Liver (tissue), 8 donors: ENCODE measurements at regions not wholly inside any gene's neighbourhood (a gene's known extent, or its start where the extent isn't known, plus 50 kb on each side); places are given as distances from the start of the nearest gene placed in this dataset.

ENCODE experiments used
- DNase-seq: peaks from one replicate; pipeline ENCODE4 v3.0.0-alpha.2; 2017; ENCODE audit warnings: low spot score
- H3K27ac ChIP-seq, 2 donors: one replicate each; pipeline ENCODE4 v1.7.0; 2013; ENCODE audit warnings: inconsistent platforms in 2 of 2, low read length in 2 of 2, control low read depth in 1 of 2, low read depth in 1 of 2, mild to moderate bottlenecking in 1 of 2
- H3K27me3 ChIP-seq, 4 donors: one replicate each; pipeline versions ENCODE4 v1.6.1 to v1.7.0; 2013; ENCODE audit warnings: low read length in 3 of 4, inconsistent platforms in 1 of 4, mild to moderate bottlenecking in 1 of 4, moderate library complexity in 1 of 4; ENCODE audit not compliant: control insufficient read depth in 4 of 4, insufficient read depth in 4 of 4
- H3K36me3 ChIP-seq, 4 donors: one replicate each; pipeline versions ENCODE4 v1.6.1 to v1.7.0; 2013; ENCODE audit warnings: low read length in 3 of 4, mild to moderate bottlenecking in 3 of 4, low read depth in 1 of 4, moderate library complexity in 1 of 4; ENCODE audit not compliant: control insufficient read depth in 4 of 4, insufficient read depth in 3 of 4
- H3K4me1 ChIP-seq, 4 donors: one replicate each; pipeline versions ENCODE4 v1.6.1 to v1.7.0; 2013; ENCODE audit warnings: low read length in 3 of 4, mild to moderate bottlenecking in 3 of 4, moderate library complexity in 1 of 4; ENCODE audit not compliant: control insufficient read depth in 4 of 4, insufficient read depth in 4 of 4
- H3K4me3 ChIP-seq, 3 donors: one replicate each; pipeline versions ENCODE4 v1.6.1 to v1.7.0; 2013; ENCODE audit warnings: low read length in 3 of 3, control low read depth in 1 of 3, low read depth in 1 of 3, mild to moderate bottlenecking in 1 of 3
- H3K9ac ChIP-seq, 2 donors: one replicate each; pipeline ENCODE4 v1.7.0; 2013; ENCODE audit warnings: low read length in 2 of 2, mild to moderate bottlenecking in 2 of 2, moderate library complexity in 2 of 2, control low read depth in 1 of 2, low read depth in 1 of 2
- H3K9me3 ChIP-seq, 4 donors: one replicate each; pipeline versions ENCODE4 v1.6.1 to v1.7.0; 2013; ENCODE audit warnings: low read length in 3 of 4; ENCODE audit not compliant: control insufficient read depth in 4 of 4
- EGR1 ChIP-seq, 2 donors: IDR thresholded peaks; 2 replicates each; pipeline ENCODE4 v1.6.1; 2016 to 2018; ENCODE audit warnings: antibody characterized with exemption in 2 of 2, low read depth in 2 of 2
- FOXA1 ChIP-seq: IDR thresholded peaks from 2 replicates; pipeline ENCODE4 v1.6.1; 2016; ENCODE audit warnings: antibody characterized with exemption
- FOXA2 ChIP-seq: IDR thresholded peaks from 2 replicates; pipeline ENCODE4 v1.6.1; 2016; ENCODE audit warnings: antibody characterized with exemption
- GABPA ChIP-seq, 2 donors: IDR thresholded peaks in 1 of 2; conservative IDR thresholded peaks in 1 of 2; 2 replicates each; pipeline ENCODE4 v1.6.1; 2016; ENCODE audit warnings: antibody characterized with exemption in 2 of 2, mild to moderate bottlenecking in 1 of 2, moderate library complexity in 1 of 2
- HNF4A ChIP-seq, 2 donors: conservative IDR thresholded peaks; 2 replicates each; pipeline ENCODE4 v1.6.1; 2016; ENCODE audit warnings: antibody characterized with exemption in 2 of 2, mild to moderate bottlenecking in 2 of 2
- HNF4G ChIP-seq: IDR thresholded peaks from 2 replicates; pipeline ENCODE4 v1.6.1; 2016; ENCODE audit warnings: antibody characterized with exemption
- JUND ChIP-seq, 2 donors: IDR thresholded peaks; 2 replicates each; pipeline ENCODE4 v1.6.1; 2016; ENCODE audit warnings: antibody characterized with exemption in 2 of 2
- NR2F2 ChIP-seq: IDR thresholded peaks from 2 replicates; pipeline ENCODE4 v1.6.1; 2016; ENCODE audit warnings: antibody characterized with exemption
- RAD21 ChIP-seq, 2 donors: IDR thresholded peaks; 2 replicates each; pipeline ENCODE4 v1.6.1; 2016; ENCODE audit warnings: antibody characterized with exemption in 2 of 2, mild to moderate bottlenecking in 2 of 2
- RXRA ChIP-seq, 2 donors: IDR thresholded peaks; 2 replicates each; pipeline ENCODE4 v1.6.1; 2017 to 2018; ENCODE audit warnings: antibody characterized with exemption in 2 of 2, mild to moderate bottlenecking in 1 of 2
- SP1 ChIP-seq: IDR thresholded peaks from 2 replicates; pipeline ENCODE4 v1.6.1; 2018; ENCODE audit warnings: antibody characterized with exemption, mild to moderate bottlenecking
- TAF1 ChIP-seq: conservative IDR thresholded peaks from 2 replicates; pipeline ENCODE4 v1.6.1; 2016; ENCODE audit warnings: antibody characterized with exemption, mild to moderate bottlenecking
- WGBS: extraction: QIAGEN DNeasy Blood & Tissue Kit; methylation state at CpG from one replicate; pipeline ENCODE4 v1.1.7; 2013; 5-methylcytosine and 5-hydroxymethylcytosine counted together
- TF ChIP-seq, protein P1 (sequence below): IDR thresholded peaks from 2 replicates; pipeline ENCODE4 v1.6.1; 2016; ENCODE audit warnings: antibody characterized with exemption
- TF ChIP-seq, protein P2 (sequence below): IDR thresholded peaks from 2 replicates; pipeline ENCODE4 v1.6.1; 2016; ENCODE audit warnings: antibody characterized with exemption
- TF ChIP-seq, protein P3 (sequence below): IDR thresholded peaks from 2 replicates; pipeline ENCODE4 v1.6.1; 2016; ENCODE audit warnings: antibody characterized with exemption
- TF ChIP-seq, protein P4 (sequence below): IDR thresholded peaks from 2 replicates; pipeline ENCODE4 v1.6.1; 2016; ENCODE audit warnings: antibody characterized with exemption, mild to moderate bottlenecking
- TF ChIP-seq, protein P5 (sequence below): fragments of 150-350 bp; IDR thresholded peaks from 2 replicates; pipeline ENCODE4 v1.5.1; 2017; ENCODE audit warnings: improper control_type of control experiment, low read depth, low read length; ENCODE audit not compliant: missing input control
- donor health status: healthy.
- donor health status: healthy.
- donor health status: healthy.
- donor health status: healthy.
- donor health status: healthy.

DNA sequence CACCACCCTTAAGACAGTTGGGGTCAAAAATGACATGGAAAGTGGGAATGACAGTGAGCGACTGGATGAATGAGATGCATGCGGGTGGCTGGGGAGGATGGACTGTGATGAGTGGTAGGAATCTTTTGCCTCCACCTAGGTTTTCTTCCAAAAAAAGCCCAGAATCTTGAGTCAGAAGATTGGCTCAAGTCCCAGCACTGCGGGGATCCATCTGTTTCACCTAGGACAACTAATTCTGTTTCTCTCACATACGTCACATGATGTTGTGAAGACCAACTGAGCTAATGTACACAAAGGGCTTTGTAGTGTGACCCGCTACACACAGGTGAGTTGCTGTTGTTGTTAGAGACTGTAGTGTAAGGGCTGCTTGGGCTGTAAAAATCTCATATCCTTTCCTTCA lies 58.5 kb upstream of the SLC35B4 start:
- peaks cover 3 to 20% (median 9%) of the 10 kb centered on the region in 4 donors for H3K4me1 ChIP-seq
- no peaks in the 10 kb centered on the region for H3K27me3 ChIP-seq
- H3K9ac ChIP-seq, result no peak overlapping the region
- no peaks in the 10 kb centered on the region for H3K9me3 ChIP-seq
- TF ChIP-seq EGR1 (IDR thresholded peaks at IDR 0.05; ENCODE audit: low read depth in 2 of 2), result no peak
- TF ChIP-seq RXRA (IDR thresholded peaks at IDR 0.05), result no peak
- no peak for TF ChIP-seq HNF4A (conservative IDR thresholded peaks at IDR 0.05)
- no peak for TF ChIP-seq TAF1
- TF ChIP-seq NR2F2, result no peak
- no peak for TF ChIP-seq RAD21 (IDR thresholded peaks at IDR 0.05)
- no peak for TF ChIP-seq FOXA1
- TF ChIP-seq, protein P1, sequence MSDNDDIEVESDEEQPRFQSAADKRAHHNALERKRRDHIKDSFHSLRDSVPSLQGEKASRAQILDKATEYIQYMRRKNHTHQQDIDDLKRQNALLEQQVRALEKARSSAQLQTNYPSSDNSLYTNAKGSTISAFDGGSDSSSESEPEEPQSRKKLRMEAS, result no peak
- no peak for TF ChIP-seq SP1
- TF ChIP-seq, protein P2, sequence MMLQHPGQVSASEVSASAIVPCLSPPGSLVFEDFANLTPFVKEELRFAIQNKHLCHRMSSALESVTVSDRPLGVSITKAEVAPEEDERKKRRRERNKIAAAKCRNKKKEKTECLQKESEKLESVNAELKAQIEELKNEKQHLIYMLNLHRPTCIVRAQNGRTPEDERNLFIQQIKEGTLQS, result no peak
- H3K27ac ChIP-seq, result no peak overlapping the region
- WGBS, result 94% methylated on average over 5 of the region's 5 CpGs
- no peaks in the 10 kb centered on the region for H3K36me3 ChIP-seq
- DNase-seq, result no peak
- no peak overlapping the region for H3K4me3 ChIP-seq

DNA sequence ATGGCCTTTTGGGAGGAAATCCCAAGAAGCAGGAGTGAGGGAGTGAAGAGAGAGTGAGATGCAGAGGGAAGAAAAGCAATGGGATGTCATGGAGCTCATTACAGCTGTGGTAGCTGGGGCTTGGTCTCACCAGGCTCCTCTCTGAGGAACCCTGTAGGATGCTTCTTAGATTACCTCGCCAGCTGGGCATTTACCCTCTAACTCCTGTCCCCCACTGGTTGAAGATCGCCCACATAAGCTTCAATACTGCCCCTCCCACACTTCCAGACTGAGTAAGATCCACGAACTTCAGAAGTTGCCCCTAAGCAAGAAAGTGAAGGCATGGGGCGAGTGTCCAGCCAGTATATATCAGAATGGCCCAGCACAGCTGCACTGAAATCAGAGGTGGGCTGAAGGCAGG lies 58.1 kb upstream of the SLC35B4 start:
- Histone ChIP-seq H3K27me3 (no peaks in the 10 kb centered on the region), H3K4me3 (no peak overlapping the region), H3K9ac (no peak overlapping the region), H3K27ac (peak overlapping the region in 1 of 2 donors; percentile 36), H3K36me3 (no peaks in the 10 kb centered on the region), H3K9me3 (no peaks in the 10 kb centered on the region), H3K4me1 (peaks cover 3 to 25% (median 11%) of the 10 kb centered on the region in 4 donors)
- TF ChIP-seq GABPA (IDR thresholded peaks at IDR 0.05 in 1 of 2, conservative IDR thresholded peaks at IDR 0.05 in 1 of 2) (no peak), HNF4A (conservative IDR thresholded peaks at IDR 0.05) (no peak), EGR1 (IDR thresholded peaks at IDR 0.05; ENCODE audit: low read depth in 2 of 2) (no peak), JUND (IDR thresholded peaks at IDR 0.05) (no peak), RAD21 (IDR thresholded peaks at IDR 0.05) (no peak), FOXA1 (no peak), FOXA2 (no peak), RXRA (IDR thresholded peaks at IDR 0.05) (no peak), SP1 (no peak), HNF4G (no peak)
- TF ChIP-seq, protein P3, sequence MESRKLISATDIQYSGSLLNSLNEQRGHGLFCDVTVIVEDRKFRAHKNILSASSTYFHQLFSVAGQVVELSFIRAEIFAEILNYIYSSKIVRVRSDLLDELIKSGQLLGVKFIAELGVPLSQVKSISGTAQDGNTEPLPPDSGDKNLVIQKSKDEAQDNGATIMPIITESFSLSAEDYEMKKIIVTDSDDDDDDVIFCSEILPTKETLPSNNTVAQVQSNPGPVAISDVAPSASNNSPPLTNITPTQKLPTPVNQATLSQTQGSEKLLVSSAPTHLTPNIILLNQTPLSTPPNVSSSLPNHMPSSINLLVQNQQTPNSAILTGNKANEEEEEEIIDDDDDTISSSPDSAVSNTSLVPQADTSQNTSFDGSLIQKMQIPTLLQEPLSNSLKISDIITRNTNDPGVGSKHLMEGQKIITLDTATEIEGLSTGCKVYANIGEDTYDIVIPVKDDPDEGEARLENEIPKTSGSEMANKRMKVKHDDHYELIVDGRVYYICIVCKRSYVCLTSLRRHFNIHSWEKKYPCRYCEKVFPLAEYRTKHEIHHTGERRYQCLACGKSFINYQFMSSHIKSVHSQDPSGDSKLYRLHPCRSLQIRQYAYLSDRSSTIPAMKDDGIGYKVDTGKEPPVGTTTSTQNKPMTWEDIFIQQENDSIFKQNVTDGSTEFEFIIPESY, result no peak
- TF ChIP-seq, protein P4, sequence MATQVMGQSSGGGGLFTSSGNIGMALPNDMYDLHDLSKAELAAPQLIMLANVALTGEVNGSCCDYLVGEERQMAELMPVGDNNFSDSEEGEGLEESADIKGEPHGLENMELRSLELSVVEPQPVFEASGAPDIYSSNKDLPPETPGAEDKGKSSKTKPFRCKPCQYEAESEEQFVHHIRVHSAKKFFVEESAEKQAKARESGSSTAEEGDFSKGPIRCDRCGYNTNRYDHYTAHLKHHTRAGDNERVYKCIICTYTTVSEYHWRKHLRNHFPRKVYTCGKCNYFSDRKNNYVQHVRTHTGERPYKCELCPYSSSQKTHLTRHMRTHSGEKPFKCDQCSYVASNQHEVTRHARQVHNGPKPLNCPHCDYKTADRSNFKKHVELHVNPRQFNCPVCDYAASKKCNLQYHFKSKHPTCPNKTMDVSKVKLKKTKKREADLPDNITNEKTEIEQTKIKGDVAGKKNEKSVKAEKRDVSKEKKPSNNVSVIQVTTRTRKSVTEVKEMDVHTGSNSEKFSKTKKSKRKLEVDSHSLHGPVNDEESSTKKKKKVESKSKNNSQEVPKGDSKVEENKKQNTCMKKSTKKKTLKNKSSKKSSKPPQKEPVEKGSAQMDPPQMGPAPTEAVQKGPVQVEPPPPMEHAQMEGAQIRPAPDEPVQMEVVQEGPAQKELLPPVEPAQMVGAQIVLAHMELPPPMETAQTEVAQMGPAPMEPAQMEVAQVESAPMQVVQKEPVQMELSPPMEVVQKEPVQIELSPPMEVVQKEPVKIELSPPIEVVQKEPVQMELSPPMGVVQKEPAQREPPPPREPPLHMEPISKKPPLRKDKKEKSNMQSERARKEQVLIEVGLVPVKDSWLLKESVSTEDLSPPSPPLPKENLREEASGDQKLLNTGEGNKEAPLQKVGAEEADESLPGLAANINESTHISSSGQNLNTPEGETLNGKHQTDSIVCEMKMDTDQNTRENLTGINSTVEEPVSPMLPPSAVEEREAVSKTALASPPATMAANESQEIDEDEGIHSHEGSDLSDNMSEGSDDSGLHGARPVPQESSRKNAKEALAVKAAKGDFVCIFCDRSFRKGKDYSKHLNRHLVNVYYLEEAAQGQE, result no peak
- TF ChIP-seq, protein P5, sequence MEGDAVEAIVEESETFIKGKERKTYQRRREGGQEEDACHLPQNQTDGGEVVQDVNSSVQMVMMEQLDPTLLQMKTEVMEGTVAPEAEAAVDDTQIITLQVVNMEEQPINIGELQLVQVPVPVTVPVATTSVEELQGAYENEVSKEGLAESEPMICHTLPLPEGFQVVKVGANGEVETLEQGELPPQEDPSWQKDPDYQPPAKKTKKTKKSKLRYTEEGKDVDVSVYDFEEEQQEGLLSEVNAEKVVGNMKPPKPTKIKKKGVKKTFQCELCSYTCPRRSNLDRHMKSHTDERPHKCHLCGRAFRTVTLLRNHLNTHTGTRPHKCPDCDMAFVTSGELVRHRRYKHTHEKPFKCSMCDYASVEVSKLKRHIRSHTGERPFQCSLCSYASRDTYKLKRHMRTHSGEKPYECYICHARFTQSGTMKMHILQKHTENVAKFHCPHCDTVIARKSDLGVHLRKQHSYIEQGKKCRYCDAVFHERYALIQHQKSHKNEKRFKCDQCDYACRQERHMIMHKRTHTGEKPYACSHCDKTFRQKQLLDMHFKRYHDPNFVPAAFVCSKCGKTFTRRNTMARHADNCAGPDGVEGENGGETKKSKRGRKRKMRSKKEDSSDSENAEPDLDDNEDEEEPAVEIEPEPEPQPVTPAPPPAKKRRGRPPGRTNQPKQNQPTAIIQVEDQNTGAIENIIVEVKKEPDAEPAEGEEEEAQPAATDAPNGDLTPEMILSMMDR, result no peak
- no peak for DNase-seq
- WGBS, result 89% methylated on average over 4 of the region's 4 CpGs
